Occipital lobe (tissue), 1 donor: ENCODE measurements at regions not wholly inside any gene's neighbourhood (a gene's known extent, or its start where the extent isn't known, plus 50 kb on each side); places are given as distances from the start of the nearest gene placed in this dataset.

Experiments
- DNase-seq: peaks from one replicate; lab custom pipeline; 2025; lab: John Stamatoyannopoulos, UW

DNA sequence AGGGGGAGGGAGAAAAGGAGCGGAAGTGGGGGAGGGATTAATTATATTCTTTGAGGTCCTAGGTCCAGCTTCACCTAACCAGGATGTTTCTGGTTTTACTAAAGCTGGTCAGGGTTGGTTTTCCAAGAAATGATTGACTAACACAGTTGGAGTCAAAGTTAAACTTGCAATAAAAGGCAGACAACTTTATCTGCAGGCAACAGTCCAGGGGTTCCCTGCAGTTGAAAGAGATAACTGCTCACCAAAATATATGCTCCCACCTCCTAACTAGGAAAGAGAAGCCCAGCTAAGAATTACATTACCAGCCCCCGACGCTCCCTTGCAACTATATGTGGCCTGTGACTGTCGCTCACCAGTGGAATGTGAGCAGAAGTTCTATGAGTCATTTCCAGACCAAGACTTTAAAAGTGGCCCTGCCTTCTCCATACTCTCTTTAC, 140.0 kb upstream of the PKDCC start:
- no peak for DNase-seq

DNA sequence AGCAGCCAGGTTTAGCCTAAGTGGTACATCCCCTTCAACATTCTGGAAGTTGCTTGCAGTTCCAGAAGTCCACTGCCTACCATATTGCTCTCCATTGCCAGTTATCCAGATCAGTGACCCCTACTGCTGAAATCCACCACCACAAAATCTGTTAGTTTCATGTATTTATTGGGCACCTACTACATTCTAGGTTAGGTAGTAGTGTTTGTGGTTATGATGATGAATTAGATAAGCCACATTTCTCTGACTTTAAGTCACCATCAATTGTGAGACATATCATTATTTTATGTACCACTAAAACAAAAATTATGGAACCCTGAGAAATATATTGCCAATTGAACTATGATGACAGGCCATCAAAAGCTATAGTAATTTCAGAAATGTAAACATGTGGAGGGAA, 139.5 kb upstream of the PKDCC start:
- DNase-seq = no peak

DNA sequence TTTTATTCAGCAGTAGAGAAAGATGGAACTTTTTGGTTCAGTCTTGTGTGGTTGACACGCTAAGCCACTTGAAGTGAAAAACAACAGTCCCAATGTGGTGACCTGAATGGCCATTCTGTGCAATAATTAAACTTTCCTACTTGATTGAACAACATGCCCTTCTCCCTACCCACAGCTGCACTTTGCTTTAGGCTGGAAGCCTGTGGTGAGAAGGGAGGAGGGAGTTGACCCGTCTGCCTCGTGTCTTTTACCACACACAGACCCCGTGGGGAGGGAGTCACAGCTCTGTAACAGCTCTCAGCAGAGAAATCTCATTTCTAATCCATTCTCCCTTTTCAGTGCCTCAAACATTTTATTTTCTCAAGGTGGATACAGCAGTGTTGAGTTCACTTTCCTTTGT, 138.2 kb upstream of the PKDCC start:
- no peak for DNase-seq

DNA sequence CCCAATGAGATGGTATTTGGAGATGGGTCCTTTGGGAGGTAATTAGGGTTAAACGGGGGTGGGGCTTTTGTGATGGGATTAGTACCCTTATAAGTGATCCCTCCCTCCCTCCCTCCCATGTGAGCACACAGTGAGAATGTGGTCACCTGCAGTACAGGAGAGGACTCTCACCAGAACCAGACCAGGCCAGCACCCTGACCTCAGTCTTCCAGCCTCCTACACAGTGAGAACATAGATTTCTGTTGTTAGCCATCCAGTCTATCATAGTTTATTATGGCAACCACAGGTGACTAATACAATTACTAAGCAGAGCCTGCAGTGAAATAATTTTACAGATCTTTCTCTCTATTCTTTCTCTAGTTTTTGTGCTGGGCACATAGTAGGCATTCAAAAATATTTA, 137.7 kb upstream of the PKDCC start:
- no peak for DNase-seq

DNA sequence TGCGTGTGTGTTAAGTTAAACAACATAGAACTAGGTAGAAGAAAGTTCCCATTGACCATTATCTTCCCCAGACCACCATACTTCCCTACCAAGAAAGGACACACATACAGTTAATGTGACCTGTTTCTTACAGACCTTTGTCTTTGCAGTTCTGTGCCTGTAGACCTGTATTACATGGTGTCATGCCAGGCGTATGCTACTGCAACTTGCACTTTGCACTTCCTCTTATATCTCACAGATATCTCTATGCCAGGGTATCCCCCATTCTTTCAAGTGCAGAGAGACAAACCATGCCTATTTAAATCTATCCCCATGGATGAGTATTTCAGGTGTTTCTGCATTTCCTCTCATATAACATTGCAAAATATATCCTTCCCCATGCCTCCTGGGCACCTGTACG, 136.8 kb upstream of the PKDCC start:
- DNase-seq = no peak

DNA sequence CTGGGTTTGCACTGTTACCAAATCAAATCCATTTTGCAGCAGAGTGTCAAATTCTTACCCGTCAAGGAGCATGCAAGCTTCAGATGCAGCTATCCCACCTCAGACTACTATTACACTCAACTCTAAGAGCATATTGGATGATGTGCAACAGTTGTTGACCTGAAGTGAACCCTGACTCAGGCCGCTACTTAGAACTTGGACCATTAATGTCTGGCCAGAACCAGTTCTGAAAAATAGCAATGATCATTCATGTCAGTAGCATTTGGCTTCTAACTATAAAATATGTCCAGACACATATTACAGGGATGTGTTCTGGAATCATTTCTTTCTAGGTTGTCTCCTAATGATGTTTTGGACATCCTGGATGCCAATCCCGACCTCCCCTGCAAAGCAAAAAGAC, 135.5 kb upstream of the PKDCC start:
- no peak for DNase-seq

DNA sequence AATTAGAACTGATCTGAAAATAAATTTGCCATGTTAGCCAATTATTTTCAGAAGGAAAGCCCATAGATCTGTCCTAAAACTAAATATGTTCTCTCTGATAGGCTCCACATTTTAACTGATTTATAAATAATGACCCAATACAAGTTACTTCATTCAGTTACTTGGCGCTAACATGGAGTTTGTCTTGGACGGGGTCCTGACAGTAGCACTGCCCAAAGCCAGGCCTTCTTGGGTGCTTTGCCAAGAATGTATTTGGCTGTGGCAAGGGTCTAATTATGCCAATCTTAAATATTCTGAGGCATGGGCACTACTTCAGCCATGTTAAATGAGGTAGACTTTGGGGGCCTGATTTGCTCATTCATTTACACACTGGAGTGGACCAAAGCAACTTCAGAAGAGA, 135.0 kb upstream of the PKDCC start:
- DNase-seq = no peak

DNA sequence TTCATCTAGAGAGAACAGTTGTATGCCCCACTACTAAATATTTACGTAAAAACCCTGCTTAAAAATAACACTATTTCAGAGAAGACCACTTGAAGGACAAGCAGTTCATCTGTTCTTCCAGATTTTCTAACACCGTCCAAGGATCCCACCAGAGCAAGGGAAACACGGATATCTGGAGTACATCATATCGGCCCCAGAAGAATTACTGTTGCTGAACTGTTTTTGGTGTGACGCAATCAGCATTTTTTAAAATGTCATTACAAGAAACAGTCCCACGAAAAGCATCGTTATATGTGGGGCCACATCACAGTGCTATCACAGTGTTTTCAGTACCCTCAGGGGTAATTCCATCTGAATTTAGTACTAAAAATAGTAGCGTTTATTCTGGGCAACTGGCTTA, 134.5 kb upstream of the PKDCC start:
- no peak for DNase-seq

DNA sequence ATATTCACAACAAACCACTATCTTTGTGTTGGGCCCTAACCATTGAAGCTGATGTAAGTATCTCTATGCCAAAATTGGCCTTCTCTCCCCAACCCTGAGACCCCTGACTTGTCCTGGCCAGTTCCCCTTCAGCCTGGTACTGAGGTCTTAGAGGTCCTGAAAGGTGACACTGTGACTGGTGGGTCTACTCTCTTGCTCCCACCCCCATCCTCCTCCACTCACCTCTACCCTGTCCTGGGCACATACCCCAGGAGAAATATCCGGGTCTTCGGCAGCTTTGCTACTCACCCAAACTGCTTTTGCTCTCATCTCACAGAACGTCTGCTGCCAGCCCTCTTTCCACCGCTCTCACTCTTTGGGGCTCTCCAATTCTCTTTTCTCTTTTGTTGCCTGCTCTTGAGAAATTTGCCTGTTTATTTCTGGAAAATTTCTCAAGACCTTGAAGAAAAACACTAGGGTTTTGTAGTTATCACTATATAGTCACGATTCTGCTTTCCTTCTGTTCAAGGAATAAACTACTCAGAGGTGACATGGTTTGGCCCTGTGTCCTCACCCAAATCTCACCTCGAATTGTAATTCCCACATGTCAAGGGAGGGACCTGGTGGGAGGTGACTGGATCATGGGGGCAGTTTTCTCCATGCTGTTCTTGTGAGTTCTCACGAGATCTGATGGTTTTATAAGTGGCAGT, 133.8 kb upstream of the PKDCC start:
- DNase-seq = no peak

DNA sequence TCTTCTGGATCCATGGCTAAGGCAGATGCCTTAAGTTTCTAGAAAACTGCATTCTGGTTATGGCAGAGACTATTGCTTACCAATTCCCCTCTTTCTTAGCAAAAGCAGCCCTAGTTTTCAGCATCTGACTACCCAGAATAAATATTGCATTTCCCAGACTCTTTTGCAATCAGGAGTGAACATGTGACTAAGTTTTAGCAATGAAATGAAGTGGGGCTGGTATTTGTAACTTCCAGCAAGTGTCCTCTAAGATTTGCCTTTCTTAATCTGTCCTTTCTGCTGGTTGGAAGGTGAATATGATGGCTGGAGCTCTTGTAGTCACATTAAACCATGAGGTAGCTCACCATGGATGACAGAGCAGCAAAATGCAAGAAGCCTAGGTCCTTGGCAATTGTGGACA, 132.9 kb upstream of the PKDCC start:
- DNase-seq = no peak

DNA sequence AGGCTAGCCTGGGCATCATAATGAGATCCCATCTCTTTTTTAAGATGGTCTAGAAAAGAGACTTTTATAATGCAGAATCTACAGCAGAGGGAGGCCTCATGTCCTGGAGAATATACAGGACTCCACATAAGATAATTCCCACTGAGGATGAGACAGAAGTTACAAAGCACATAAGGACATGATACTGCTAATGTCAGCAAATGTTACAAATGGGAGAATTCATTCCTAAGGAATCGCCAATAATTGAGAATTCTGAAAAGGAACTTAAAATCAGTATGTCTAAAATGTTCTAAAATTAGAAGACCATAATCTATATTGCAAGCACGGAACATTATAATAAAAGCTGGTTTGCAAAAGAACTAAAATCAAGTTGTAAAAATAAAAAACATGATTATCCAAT, 131.6 kb upstream of the PKDCC start:
- DNase-seq = no peak

DNA sequence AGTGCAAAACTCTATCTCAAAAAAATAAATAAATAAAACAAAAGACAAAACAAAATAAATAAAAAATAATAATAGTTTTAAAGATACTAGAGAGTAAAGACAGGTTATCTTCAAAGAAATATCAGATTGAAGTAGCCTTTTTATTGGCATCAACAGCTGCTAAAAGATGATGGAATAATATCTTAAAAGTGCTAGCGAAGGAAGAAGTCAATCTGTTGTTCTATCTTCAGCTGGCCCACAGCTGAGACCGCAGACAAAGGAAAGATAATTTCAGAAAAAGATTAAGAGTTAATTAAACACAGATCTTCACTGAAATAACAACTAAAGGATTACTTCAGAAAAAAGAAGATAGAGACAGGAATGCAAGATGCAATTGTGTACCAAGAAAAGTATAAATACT, 130.2 kb upstream of the PKDCC start:
- DNase-seq = no peak

DNA sequence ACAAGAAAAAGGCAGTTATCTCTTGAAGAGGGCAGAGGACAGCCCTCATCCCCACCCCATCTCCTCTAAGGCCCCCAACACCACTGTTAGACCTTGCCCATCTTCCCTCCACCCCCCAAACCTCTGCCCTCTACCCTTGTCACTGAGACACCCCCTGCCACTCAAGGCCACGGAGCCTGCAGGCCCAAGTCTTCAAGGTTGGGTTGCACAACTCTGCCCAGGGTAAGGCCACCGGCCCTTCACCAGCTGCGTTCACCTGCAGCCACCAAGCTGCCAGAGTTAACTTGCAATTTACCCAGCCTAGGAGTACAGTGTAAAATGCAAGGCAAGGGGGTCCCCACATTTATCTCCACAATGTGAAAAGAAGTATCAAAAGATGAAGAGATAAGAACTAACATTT, 128.7 kb upstream of the PKDCC start:
- no peak for DNase-seq

DNA sequence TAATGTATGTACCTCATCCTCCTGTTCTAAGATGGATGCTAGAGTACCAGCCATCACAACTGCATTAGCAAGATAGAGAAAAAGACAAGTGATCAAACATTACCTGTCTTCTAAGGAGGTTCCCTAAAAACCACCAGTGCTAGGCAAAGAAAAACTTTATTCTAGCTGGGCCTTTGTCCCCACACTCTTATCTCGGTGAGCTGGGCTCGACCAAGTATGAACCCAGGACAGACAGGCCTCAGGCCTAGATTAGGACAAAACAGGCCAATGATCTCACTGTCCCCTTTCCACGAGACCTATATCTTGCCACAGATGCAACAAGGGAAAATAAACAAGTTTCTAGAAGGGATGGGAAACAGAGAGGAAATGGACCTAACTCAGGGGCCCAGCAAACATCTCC, 127.6 kb upstream of the PKDCC start:
- DNase-seq = no peak

DNA sequence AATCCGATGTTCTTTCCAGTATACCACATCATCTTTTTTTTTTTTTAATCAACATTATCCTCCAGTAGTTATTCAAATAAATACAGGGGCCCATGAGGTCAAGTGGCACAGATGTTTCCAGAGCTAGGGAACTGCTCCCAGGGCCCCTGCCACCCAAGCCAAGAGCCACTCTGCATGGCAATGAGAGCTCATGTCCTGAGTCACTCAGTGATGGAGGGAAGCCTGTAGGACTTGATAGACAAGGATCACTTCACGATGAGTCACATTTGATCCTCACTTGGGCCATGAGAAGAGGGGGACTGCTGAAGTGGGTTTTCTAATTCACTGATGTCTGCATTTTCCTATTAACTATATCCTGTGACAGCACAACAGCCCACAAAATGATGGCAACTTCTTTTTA, 127.0 kb upstream of the PKDCC start:
- DNase-seq = no peak

DNA sequence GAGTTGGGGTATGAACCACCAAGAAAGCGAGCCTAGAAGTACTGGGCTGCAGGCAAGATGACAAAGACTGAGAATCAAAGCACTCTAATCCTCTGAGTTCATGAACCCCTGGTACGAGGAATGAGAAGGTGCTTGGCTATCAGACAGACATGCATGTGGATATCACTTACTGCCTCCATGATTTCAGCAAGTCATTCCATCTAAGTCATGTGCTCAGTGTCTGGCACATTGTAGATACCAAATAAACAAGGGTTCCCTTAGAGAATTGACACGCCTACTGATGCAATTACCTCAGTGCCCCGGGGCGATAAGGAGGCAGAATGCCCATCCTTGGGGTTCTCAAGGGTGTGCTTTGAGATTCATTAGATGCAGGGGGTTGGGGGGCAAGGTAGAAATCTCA, 125.6 kb upstream of the PKDCC start:
- DNase-seq = no peak

DNA sequence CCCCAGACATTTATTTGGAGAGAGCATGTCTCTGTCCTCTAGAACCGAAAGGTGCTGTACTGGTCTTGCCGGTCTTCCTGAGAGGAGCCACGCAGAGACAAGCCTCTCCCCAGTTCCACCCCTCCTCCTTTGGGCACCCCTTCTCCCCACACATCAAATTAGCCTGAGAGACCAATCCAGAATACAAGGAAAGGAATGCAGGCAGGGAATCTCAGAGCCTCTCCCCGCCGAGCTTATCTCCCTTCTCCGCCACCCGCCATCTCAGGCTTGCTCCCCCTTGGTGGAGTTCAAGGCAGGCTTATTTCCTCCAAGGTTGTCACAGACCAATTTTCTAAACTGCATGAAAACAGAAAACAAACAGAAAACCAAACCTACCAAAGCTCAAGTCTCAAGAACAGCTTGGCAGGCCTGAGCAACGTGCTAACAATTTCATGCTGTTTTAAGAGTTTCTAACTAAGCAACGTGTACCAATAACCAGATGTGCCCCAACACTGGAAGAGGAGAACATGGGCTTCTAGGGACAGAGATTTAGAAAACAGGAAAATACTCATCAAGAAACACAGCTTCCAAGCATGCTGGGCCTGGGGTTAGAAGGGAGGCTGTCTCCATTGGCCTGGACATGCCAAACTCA, 124.5 kb upstream of the PKDCC start:
- DNase-seq = no peak

DNA sequence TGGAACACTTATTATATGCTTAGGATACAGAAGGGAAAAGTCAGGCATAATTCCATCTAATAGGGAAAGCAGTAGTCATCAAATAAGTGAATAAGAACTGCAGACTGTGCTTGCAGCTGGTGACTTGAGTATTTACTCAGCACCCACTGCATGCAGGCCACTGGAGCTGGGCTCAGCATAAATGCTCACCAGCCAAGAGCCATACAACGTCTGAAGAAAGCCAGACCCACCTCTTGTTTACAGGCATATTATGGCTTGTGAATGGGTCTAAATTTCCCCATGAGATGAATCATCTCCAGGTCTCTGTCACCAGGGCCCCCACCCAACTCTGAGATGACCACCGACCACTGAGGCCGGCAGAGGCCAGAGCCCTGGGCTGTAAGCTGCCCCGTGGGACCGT, 123.8 kb upstream of the PKDCC start:
- no peak for DNase-seq

DNA sequence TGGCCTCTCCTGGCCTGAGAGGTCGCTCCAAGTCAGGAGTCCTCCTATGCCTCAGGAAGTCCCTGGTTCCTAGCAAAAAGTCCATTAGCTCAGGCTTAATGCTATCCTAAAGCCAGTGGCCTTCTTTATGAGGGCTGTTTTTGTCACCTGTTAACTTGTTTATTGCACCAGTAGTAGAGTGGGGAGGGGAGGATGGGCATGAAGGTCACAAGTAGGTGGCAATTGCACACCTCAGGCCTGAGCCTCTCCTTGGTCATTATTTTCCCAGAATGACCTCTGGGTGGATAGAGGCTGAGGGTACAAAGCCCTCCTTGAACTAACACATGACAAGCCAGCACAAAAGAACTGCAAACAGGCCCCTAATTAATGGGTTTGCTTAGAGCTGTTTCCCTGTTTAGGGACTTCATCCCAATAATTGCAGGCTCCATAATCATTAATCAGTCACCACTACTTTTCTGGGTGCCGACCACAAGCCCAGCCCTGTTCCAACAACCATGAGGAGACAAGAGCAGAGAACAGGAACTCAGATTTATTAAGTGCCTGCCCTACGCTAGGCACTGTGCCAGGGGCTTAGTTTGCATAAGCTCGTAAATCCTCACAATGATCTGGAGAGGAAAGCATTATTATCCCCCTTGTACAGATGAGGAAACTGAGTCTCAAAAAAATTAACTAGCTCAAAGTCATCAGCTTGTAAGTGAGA, 123.0 kb upstream of the PKDCC start:
- DNase-seq = no peak

DNA sequence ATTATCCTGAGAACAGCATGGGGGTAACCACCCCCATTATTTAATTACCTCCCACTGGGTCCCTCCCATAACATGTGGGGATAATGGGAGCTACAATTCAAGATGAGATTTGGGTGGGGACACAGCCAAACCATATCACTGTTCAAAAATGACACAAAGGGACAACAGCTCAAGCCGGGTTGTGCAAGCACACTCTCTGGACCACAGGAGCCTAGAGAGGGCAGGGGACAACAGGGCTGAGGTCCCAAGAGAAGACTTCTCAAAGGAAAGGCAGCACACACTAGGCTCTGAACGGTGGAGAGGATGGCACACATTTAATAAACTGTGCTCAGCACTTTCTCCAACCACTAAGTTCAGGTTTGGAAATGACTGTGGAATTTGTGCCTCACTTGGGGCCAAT, 122.1 kb upstream of the PKDCC start:
- no peak for DNase-seq

DNA sequence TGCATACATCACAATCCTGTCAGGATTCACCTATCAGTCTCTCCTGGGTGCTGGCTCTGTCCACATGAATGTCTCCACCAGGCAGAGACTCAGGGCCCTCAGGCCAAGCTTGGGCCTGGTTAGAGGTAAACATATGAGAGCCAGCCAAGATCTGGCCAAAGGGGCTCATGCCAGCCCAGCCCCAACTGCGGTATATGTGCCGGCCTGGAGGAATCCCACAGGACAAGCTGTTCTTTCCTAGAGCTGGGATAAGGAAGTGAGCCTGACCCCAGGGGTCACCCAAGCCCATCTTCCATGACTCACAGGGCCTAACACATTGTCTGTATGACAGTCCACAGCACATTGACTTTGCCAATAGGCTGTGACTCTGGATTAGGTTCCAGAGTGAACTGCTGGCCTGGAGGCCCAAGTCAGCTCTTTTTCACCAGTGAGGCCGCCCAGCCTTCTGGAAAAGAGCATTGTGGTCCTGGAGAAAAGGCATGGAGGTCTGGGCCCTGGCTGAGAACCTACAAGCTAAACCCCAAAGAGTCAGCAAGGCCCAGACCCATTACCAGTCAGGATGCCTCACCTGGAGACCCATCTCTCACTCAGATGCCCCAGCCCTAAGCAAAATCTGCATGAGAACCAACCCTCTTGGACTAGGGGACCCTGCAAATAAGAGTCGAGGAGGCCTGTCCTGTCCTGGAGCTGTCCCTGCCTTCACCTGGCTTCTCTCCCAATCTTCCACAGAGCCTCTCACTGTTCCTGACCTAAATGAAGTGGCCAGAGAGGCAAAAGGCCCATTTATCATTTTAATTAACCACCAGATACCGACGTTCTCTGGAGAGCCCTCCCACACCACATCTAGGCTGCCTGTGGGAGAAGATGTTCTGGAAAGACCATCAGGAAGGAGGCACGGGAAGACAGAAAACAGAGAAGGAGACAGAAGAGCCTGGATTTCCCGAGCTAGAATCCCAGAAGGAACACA, 120.9 kb upstream of the PKDCC start:
- no peak for DNase-seq
